ENCODE measurements at regions not wholly inside any gene's neighbourhood (a gene's known extent, or its start where the extent isn't known, plus 50 kb on each side); places are given as distances from the start of the nearest gene placed in this dataset.

DNA sequence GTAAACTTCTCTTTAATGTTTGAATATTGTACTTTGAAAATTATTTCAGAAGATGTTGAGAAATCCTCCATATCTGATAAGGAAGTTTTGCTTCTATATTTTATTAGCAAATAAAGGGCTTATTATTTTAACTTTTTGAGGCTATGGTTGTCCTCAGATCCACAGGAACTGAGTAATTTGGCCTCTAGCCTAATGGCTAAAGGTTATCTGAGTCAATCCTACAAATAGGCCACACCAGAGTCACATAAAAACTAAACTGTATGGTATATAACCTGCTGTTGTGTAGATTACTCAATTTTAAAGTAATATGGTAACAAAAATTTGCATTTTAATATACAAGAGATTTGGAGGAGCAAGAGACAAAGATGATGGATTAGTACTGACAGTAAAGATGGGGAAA is 549.2 kb upstream of the GRAMD2B start:
- H3K27ac ChIP-seq, result no peak overlapping the region
- no peak for DNase-seq
- H3K9me3 ChIP-seq, result no peaks in the 10 kb centered on the region
- intact Hi-C loops (cut with DNase I), result no loop called here
- no peak for TF ChIP-seq POLR2A (IDR thresholded peaks at IDR 0.05)
- TF ChIP-seq, protein P1, sequence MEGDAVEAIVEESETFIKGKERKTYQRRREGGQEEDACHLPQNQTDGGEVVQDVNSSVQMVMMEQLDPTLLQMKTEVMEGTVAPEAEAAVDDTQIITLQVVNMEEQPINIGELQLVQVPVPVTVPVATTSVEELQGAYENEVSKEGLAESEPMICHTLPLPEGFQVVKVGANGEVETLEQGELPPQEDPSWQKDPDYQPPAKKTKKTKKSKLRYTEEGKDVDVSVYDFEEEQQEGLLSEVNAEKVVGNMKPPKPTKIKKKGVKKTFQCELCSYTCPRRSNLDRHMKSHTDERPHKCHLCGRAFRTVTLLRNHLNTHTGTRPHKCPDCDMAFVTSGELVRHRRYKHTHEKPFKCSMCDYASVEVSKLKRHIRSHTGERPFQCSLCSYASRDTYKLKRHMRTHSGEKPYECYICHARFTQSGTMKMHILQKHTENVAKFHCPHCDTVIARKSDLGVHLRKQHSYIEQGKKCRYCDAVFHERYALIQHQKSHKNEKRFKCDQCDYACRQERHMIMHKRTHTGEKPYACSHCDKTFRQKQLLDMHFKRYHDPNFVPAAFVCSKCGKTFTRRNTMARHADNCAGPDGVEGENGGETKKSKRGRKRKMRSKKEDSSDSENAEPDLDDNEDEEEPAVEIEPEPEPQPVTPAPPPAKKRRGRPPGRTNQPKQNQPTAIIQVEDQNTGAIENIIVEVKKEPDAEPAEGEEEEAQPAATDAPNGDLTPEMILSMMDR (IDR thresholded peaks at IDR 0.05), result no peak
- H3K27me3 ChIP-seq, result no peaks in the 10 kb centered on the region
- H3K4me1 ChIP-seq, result no peaks in the 10 kb centered on the region
- no peak overlapping the region for H3K4me3 ChIP-seq (replicated peaks in 1 of 3)
- H3K36me3 ChIP-seq, result no peaks in the 10 kb centered on the region

DNA sequence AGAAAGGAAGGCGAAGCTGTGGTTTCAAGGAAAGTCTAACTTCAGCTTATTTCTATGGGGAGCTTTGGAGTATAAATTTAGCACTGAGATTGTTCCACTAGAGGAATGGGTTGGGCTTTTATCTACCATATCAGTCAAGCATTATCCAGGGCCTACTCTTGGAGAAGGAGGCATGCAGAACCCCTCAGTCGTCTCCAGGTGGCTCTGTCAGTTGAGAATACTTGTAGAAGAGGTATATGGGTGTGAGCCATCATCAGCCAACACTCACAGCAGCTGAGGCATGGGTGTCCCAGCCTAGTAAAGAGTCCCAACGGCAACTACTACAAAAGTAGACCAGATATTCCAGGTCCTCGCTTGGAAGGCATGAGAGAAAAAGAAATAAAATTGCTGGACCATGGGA is 548.5 kb upstream of the GRAMD2B start:
- no peaks in the 10 kb centered on the region for H3K27me3 ChIP-seq
- H3K27ac ChIP-seq, result no peak overlapping the region
- H3K9me3 ChIP-seq, result no peaks in the 10 kb centered on the region
- TF ChIP-seq, protein P1 (IDR thresholded peaks at IDR 0.05), result peak in 1 of 6 experiments; percentile 13
- TF ChIP-seq POLR2A (IDR thresholded peaks at IDR 0.05), result no peak
- 77 to 83% methylated on average over 4 of the region's 4 CpGs for WGBS, 2 donors
- intact Hi-C loops (cut with DNase I), result no loop called here
- no peaks in the 10 kb centered on the region for H3K4me1 ChIP-seq
- no peaks in the 10 kb centered on the region for H3K36me3 ChIP-seq
- no peak for DNase-seq
- H3K4me3 ChIP-seq (replicated peaks in 1 of 3), result no peak overlapping the region

DNA sequence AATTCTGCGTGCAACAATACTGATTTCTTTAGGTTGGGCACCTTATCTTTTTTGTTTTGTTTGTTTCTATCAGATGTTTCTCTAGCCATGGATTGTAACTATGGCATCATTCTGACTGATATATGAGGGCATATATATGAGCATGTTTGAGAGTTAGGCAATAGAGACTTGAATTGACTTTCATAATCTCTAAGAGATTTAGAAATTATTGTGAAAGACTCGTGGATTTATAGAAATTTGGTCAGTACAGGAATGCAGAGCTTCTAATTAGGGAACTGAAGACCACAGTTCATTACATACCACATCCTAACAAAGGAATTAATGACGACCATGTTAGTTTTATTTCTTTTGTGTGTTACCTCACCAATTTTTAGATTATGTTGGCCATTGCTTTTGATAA is 546.0 kb upstream of the GRAMD2B start:
- no peak overlapping the region for H3K4me3 ChIP-seq (replicated peaks in 1 of 3)
- H3K27ac ChIP-seq, result no peak overlapping the region
- no peaks in the 10 kb centered on the region for H3K27me3 ChIP-seq
- intact Hi-C loops (cut with DNase I), result no loop called here
- WGBS, 2 donors, result 89 to 90% methylated on average over 3 of the region's 3 CpGs
- no peaks in the 10 kb centered on the region for H3K4me1 ChIP-seq
- H3K9me3 ChIP-seq, result no peaks in the 10 kb centered on the region
- no peak for DNase-seq
- no peak for TF ChIP-seq POLR2A (IDR thresholded peaks at IDR 0.05)
- TF ChIP-seq, protein P1 (IDR thresholded peaks at IDR 0.05), result no peak
- no peaks in the 10 kb centered on the region for H3K36me3 ChIP-seq

DNA sequence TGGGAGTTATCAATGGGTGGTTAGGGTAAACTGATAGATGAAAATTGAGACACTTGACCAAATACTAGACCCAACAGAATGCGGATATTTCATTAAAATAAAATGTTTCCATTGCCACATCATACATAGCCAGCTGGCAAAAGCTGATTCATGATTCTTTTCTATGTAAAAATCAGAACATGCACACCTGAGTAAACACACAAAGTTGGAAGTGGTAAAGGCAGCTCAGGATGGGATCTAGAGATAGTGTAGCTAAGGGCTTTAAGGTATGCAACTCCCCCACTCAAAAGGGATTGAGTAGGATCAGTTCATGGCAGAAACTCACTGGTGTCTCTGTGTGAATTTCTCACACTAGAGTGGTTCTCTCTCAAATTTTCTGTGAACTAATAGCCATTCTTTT is 541.1 kb upstream of the GRAMD2B start:
- DNase-seq, result no peak
- no peaks in the 10 kb centered on the region for H3K27me3 ChIP-seq
- H3K9me3 ChIP-seq, result no peaks in the 10 kb centered on the region
- no peak overlapping the region for H3K27ac ChIP-seq
- no peaks in the 10 kb centered on the region for H3K36me3 ChIP-seq
- WGBS, 2 donors, result 86 to 95% methylated on average over 1 of the region's 1 CpG
- TF ChIP-seq, protein P1 (IDR thresholded peaks at IDR 0.05), result no peak
- no peak for TF ChIP-seq POLR2A (IDR thresholded peaks at IDR 0.05)
- no peaks in the 10 kb centered on the region for H3K4me1 ChIP-seq
- H3K4me3 ChIP-seq (replicated peaks in 1 of 3), result no peak overlapping the region
- intact Hi-C loops (cut with DNase I), result no loop called here

DNA sequence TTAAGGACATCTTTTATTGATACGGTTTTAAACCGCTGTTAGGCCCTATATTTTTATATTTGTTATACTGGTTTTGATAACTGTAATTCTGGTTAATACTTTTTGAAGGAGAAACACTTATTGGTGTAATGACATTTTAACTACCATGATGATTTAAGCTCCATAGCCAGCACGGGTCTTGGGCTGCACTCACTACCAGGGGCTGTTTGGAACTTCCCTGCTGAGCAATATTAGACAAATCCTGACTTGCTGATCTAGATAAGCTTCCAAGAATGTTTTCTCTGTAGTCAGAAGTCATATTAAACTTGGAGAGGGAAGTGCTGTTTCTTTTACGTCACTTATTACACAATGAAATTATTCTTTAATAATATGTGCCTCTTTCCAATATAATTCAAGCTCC is 540.0 kb upstream of the GRAMD2B start:
- Histone ChIP-seq H3K27ac (no peak overlapping the region), H3K4me1 (no peaks in the 10 kb centered on the region), H3K36me3 (no peaks in the 10 kb centered on the region), H3K9me3 (no peaks in the 10 kb centered on the region), H3K4me3 (replicated peaks in 1 of 3) (no peak overlapping the region), H3K27me3 (no peaks in the 10 kb centered on the region)
- intact Hi-C loops (cut with DNase I), result no loop called here
- 91% methylated on average over 4 of the region's 4 CpGs for WGBS, 2 donors
- TF ChIP-seq POLR2A (IDR thresholded peaks at IDR 0.05), result no peak
- TF ChIP-seq, protein P1 (IDR thresholded peaks at IDR 0.05), result no peak
- DNase-seq, result no peak
